Stimulated activated CD4-positive, alpha-beta T cell treated with anti-CD3 and anti-CD28 coated beads, Interleukin-4, amount 100 ng/mL, for 4 hours (primary cell): ENCODE measurements at regions not wholly inside any gene's neighbourhood (a gene's known extent, or its start where the extent isn't known, plus 50 kb on each side); places are given as distances from the start of the nearest gene placed in this dataset.
"Not testable (repeated sequence)": the region's sequence is repeated elsewhere in the genome, so short reads cannot be mapped to it uniquely, and the experiment has no call there.

ENCODE experiments used
- DNase-seq, 2 experiments: peaks; one replicate each; pipeline ENCODE4 v3.0.0-alpha.2; 2020

- DNase-seq, result no peak
These were observed 482.8 kb upstream of the CHORDC1 start for GRCh38 chr11:90705661-90706060.

DNA sequence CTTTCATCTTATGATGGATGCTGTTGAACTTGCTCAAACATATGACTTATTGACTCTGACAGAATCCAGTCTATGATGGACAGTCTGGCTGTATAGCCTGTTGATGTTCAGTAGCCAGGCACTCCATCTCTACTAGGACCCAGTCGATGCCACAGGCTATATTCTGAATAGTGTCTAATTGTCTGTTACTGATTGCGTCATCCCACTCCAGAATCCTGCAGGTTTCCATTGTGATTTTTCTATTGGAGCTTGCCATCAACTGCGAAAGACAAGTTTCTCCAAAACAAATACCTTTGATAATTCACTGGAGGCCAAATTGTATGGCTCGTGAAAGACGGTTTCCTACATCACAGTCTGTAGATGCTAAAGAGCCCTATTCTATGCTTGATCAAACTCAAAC is 481.7 kb upstream of the CHORDC1 start:
- DNase-seq, result no peak

GRCh38 chr11:90701716-90702115 is 478.9 kb upstream of the CHORDC1 start:
- no peak for DNase-seq

DNA sequence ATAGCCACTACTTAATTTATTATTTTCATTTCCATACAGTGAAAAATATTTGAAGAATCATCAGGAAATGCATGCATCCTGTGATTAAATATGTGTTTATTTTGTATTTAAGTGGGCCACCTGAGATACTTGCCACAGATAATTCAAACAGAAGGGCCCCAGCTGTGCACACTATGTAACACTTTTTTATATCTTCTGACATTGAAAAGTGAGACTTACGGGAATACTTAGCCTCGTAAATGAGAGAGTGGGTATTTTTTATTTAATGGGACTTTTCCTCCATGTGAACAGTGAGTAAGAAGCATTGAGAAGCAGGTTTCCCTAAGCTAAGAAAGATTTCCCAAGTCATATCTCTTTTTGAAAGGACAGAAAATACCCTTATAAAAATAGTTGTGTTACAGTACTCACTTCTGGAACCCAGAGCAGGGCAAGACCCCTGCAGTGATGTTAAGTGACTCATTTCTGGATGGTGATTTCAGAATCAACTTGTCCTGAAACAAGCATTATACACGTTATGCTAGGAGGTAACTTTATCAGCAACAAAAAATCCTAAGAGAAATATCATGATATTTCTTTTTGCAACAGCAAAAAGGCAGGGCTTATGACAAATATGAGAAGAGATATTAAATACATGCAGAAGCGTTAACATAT is 478.1 kb upstream of the CHORDC1 start:
- no peak for DNase-seq

DNA sequence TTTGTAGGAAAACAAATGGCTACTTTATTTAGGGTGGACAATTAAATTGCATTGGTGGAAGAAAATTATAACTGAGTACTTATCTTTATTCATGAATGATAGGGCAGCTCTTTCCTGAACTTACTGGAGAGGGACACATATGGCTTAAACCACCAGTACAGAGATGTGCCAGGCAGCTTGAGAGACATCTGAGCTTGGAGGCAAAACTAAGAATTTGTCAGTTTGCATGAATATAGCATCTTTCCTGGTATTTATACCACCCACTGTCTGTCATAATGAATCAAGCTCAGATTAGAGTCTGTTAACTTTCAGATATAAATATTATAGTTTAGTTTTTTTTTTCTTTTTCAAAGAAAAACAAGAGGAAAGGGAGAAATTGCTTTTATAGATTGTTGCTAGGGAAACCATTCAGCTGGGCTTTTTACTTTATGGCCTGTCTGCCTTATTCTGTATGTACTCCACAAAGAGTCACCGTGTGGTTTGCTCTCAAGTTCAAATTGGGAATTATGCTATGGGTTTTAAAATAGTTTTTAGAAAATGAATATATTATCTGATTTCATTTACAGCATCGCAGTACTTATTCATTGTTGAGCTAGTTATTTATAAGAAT is 477.0 kb upstream of the CHORDC1 start:
- DNase-seq, result no peak

DNA sequence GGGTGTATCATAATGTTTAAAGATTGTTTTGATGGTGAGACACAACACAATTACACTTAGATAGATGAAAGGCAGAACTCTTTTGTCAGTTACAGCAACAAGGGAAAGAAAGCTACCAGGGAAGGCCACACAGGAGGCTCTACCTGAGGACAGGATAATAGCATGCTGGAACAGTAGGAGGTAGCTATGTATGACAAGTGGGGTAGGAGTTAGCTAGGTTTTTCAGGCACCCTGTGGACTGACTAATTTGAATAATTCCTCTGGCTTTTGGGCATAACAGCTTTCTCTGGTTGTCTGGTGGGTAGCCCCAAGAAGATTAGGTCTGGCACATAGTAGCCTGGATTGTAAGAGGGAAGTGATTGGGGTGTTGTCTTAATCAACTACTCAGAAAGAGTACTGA is 475.4 kb upstream of the CHORDC1 start:
- no peak for DNase-seq

- DNase-seq, result not testable (repeated sequence)
These were observed 452.6 kb upstream of the CHORDC1 start for GRCh38 chr11:90675496-90675895.

DNA sequence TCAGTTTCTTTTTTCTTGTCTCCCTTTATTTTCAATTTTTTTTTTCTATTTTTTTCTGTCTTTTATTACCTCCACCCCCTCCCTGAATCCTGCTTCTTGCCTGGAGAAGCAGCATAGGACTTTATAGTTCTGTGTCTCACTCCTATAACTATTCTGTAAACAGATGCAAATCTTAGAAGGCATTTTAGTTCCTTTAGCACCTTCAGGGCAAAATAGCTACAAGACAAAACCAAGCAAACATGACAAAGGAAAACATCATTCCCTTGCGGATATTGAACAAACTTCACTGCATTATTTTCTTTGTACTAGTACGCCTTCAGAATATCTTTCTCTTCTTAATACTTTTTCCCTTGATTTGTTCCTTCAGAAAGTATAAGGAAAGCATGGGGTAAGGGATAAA is 446.2 kb upstream of the CHORDC1 start:
- no peak for DNase-seq

DNA sequence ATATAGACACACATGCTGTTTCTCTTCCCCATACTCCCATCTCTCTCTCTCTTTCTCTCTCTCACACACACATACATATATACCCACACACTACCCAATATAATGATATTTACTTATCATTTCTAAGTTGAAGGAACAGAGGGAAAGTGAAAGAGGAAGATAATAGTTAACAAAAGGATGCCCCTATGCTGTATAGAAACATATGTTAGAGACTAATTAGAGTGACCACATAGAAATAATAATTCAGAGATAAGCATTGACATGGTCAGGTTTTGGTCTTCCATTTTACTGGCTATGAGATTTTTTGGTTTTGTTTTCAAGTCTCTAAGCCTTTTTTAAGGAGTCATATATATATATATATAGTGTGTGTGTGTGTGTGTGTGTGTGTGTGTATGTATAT is 445.7 kb upstream of the CHORDC1 start:
- DNase-seq, result no peak

DNA sequence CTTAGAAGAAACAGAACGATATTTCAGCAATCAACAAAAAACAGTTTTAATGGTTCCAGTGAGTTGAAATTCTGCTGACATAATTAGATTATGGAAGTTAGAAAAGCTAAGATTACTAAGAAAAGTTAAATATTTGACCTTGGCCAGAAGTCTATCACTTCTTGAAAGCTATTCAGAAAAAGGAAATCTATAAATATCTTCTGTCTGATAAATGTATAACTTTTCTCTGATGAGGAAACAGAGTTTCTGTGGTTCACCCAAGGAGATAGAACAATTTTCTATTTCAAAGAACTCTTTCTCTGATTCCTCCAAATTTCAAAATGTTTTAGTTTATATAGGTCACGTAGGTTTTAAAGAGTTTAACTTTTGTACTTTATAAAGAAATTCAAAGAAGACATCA is 438.4 kb upstream of the CHORDC1 start:
- DNase-seq, result no peak

DNA sequence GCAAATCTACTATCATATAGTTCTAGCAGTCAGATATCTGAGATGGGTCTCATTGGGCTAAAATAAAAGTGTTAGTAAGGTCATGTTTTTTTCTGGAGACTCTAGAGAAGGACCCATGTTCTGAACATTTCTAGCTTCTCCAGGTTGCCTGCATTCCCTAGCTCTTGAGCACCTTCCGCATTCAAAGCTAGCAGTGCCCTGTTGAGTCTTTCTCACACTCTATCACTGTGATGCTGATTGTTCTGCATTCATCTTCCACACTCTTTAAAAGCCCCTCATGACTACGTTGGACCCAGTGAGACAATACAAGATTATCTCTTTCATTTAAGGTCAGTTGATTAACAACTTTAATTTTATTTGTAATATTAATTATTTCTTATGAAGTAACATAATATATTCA is 433.3 kb upstream of the CHORDC1 start:
- DNase-seq, result no peak

DNA sequence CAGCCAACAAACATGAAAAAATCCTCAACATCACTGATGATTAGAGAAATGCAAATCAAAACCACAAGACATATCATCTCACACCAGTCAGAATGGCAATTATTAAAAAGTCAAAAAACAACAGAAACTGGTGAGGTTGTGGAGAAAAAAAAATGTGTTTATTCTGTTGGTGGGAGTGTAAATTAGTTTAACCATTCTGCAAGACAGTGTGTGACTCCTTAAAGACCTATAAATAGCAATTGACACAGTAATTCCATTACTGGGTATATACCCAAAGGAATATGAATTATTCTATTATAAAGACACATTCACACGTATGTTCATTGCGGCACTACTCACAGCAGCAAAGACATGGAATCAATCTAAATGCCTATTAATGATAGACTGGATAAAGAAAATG is 427.3 kb upstream of the CHORDC1 start:
- DNase-seq, result no peak

DNA sequence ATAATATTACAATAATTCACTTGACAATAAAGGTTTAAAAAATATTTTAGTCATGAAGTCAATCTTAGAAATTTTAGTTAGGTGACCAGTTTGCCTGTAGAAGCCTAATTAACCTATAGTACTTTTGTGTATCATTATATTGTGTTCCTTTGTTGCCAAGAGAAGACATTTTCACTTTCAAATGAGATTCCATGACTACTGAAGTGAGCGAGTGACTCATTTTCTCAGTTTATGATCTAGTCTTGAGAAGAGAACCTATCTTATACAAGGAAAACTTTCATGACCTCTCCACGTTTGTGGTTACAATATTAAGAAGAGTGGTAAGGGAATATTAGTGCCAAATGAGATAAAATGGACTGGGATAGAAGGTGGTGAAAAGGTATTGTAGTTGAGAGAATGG is 423.9 kb upstream of the CHORDC1 start:
- no peak for DNase-seq

DNA sequence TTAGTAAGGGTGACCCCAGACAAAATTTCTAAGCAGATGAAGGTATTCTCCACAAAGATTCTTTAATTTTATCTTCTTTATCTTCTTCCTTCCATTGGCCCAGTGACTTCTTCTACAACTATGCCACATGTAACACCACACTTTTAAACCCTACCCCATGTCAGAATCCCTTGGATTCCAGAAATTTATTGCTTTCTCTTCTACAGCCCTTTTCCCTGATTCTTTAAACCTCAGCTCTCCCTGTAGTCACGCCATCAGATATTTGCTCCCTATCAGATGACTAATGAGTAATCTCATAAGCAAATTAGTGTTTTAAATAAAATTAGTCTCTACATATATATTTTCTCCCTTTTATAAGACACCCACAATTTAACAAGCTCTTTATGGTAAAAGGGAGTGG is 423.4 kb upstream of the CHORDC1 start:
- no peak for DNase-seq

DNA sequence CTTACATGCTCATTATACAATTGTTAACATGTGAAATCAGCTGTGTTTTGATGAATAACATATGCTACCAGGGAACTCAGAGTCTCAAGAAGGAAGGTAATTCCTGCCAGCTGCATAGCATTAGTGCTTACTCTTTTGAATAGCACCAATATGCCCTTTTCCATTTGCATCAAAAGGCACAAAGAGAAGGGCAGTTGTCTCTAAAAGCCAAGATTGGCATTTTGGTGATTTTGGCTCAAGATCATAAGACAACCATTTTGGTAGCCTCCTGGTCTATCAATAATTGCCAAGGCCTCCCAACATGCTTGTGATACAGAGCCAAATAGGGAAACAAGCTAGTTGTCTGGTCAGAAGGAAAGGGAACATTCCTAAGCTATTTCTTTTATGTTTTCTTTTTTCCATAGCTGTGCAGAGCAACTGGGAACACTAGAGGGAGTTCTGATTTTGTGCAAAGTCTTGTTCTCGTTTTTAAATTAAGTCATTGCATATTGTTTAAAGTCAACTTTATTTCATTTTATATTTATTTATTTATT is 416.7 kb upstream of the CHORDC1 start:
- no peak for DNase-seq

GRCh38 chr11:90635886-90636285 is 413.0 kb upstream of the CHORDC1 start:
- no peak for DNase-seq

GRCh38 chr11:90635151-90635550 is 412.3 kb upstream of the CHORDC1 start:
- DNase-seq, result no peak

DNA sequence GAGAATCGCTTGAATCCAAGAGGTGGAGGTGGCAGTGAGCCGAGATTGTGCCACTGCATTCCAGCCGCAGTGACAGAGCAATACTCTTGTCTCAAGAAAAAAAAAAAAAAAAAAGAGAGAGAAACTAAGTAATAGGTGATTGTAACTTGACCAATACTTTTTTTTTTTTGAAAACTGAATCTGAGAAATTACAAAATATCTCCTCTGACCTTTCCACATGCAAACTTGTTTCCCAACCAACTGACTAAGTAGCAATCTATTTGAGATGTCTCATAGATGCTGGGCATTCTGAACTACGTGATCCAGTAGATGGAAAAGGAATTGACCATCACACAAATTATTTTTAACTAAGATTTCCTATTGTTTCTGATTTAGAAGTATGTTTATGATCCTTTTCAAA is 407.3 kb upstream of the CHORDC1 start:
- DNase-seq, result no peak

DNA sequence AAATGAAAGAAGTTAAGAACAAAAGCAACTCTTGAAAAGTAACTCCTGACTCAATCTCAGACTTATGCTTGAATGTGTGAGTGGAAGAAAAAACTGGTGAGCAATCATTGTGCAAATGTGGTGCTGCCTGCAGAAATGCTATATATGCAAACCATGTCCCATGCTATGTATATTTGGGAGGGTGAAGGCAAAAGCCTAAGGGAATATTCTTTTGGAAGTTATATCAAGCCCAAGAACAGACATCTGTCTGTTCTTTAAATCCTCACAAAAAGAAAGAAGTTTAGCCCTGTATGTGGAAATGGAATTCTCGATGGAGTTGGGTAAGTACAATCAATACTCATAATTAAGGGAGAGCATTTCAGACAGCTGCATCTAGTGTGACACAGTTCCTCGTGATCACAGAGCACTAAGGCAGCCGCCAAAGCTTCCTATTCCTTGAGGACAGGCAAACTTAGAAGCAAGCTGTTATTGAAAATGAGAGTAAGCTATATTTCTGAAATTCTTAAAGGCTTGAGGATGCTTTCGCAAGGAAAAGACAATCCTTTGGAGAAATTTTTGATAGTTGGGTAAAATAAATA is 406.5 kb upstream of the CHORDC1 start:
- DNase-seq, result no peak

DNA sequence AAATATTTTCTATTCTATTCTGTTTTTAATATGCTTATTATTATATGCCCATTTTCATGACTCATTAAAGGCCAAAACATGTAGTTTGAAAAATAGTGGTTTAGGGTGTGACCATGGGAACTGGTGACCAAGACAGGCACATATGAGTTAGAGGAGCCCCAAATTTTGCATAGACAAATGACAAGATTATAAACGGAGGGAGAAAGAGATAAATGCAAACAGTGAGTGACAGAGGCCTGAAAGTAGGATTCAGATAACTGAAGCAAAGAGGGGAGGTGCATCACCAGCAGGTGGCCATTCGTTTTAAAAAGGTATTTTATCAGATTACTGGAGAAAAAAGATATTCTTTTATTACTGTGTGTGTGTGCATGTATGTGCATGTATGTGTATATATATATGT is 391.5 kb upstream of the CHORDC1 start:
- no peak for DNase-seq

DNA sequence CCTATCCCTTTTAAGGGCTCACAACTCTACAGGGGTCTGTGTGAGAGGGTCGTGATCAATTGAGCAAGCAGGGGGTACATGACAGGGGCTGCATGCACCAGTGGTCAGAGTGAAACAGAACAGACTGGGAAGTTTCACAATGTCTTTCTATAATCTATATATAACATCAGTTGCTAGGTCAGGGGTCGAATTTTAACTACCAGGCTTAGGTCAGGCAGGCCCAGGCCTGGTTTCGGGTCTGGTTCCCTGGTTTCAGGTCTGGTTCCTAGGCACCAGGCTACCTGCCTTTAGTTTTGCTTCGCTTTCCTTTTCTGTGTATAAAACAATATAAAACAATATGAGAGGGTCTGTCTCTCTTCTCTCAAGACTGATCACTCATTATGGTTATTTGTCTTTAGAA is 390.2 kb upstream of the CHORDC1 start:
- DNase-seq, result not testable (repeated sequence)

GRCh38 chr11:90606721-90607120 is 383.9 kb upstream of the CHORDC1 start:
- no peak for DNase-seq

DNA sequence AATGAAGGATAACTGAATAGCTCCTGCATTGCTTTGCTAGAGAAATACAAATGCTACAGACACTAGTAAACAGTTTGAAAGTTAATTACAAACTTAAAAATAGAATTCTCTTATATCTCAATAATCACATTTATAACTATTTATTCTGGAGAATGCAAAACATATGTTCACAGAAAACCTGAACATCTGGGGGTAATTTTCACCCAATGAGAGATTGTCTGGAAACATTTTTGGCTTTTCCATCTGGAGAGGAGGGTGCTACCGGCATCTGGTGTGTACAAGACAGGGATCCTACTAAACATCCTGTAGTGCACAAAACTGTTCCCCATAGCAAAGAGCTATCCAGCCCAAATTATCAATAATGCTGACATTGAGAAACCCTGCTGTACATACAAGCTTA is 378.4 kb upstream of the CHORDC1 start:
- no peak for DNase-seq

- no peak for DNase-seq
These were observed 371.8 kb upstream of the CHORDC1 start for GRCh38 chr11:90594658-90595057.

DNA sequence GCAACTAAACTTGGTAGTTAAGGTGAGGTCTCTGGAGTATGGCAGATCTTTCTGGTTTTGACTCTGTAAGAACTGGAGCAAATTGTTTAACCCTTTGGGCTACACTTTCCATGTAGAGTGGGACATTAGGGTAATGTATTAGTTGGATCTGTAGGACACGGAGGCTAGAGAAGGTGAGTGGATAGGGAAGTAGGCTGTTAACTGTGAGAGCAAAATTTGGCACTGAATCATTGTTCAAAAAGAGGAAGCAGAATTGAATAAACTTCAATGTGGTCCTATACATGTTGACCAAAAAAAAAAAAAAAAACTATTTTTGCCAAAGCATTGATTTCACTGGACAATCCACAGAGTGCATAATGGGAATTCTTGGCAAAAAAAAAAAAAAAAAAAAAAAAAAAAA is 370.2 kb upstream of the CHORDC1 start:
- DNase-seq, result no peak
